ENCODE measurements at regions not wholly inside any gene's neighbourhood (a gene's known extent, or its start where the extent isn't known, plus 50 kb on each side); places are given as distances from the start of the nearest gene placed in this dataset.

DNA sequence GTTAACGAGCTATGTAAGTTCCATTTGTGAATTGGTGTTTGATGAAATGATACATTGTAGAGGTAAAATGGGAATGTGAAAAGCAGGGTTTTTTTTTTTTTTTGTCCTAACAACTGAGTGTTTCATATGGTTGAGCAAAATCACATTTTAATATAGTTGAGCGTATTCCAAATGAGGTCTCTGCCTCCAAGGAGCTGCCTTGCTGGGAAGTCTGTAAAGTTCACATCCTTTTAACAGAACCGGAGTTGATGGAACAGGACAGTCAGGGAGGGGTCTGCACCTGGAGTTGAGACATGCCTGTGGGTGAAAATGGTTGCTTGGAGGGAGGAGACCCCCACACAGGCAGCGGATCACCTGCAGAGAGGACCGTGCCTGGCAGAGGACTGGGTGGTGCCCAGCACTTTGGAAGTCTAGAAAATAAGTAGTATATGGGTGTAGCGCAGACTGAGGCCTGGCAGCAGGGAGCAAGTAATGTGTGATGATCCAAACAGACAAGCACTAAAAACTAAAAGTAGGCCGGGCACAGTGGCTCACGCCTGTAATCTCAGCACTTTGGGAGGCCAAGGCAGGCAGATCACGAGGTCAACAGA, 75.2 kb upstream of the UBAC2 start:
- no peak for DNase-seq

- no peak for DNase-seq
These were observed 73.8 kb upstream of the UBAC2 start for GRCh38 chr13:99126821-99127220.

GRCh38 chr13:99129050-99129449, 71.6 kb upstream of the UBAC2 start:
- DNase-seq = no peak

GRCh38 chr13:99129951-99130350, 70.7 kb upstream of the UBAC2 start:
- no peak for DNase-seq

- no peak for DNase-seq
These were observed 69.2 kb upstream of the UBAC2 start for GRCh38 chr13:99131410-99131809.

DNA sequence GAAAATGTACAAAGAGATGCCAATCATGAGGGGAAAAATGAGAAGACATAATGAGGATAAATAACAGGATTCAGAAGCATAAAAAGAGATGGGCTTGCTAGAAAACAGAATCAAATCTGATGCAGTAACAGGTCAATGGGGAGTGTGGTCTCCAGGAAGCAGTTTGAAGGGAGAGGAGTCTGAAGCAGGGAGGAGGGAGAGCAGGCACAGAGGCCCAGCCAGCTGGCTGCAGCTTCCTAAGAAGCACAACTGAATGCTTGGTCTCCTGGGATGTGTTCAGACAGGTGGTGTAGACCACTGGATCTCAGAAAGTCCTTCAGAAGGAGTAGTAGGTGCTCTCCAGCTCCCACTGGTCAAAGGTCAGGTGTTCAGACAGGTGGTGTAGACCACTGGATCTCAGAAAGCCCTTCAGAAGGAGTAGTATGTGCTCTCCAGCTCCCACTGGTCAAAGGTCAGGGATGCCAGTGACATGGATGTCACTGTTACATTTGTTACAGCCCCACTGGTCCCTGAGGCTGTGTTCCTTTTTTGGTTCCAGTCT, 68.3 kb upstream of the UBAC2 start:
- no peak for DNase-seq

GRCh38 chr13:99133230-99133629, 67.4 kb upstream of the UBAC2 start:
- DNase-seq = no peak

GRCh38 chr13:99133848-99134247, 66.8 kb upstream of the UBAC2 start:
- DNase-seq = no peak

DNA sequence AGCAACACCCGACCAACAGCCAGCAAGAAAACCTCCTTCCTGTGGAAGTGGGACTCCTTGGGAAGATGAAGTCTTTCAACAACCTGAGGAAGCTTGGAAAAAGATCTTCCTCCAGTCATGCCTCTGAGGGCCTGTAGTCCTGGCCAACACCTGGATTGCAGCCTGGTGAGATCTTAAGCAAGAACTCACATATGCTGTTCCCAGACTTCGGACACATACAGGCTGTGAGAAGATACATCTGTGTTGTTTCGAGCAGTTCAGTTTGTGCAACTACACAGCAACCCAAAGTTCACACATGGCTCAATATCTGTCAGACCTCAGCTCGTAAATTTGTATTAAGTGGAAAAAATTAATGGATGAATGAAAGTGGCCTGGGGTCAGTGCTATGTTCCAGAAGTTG, 65.1 kb upstream of the UBAC2 start:
- no peak for DNase-seq

GRCh38 chr13:99136427-99136954, 64.2 kb upstream of the UBAC2 start:
- no peak for DNase-seq

- DNase-seq = no peak
These were observed 59.8 kb upstream of the UBAC2 start for GRCh38 chr13:99140831-99141230.

- no peak for DNase-seq
These were observed 56.8 kb upstream of the UBAC2 start for GRCh38 chr13:99143904-99144303.

DNA sequence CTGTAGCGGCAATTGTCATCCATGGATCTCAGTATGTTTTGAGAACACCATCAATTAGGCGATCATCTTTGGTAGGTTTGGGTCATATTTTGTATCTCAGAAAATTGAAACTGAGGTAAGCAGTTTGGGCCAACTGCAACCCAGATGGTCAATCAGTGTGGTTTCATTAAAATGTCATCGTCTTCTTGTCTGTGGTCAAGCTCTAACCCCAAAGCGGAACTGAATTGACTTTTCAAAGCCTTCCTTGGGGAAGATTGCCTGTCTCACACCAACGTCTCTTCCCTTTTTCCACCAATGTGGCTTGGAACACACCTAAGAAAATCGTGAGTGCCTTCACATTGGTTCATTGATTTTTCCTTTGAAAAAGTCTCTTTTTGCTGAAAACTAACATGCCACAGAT, 56.3 kb upstream of the UBAC2 start:
- DNase-seq = no peak

GRCh38 chr13:99145461-99145860, 55.2 kb upstream of the UBAC2 start:
- no peak for DNase-seq

- DNase-seq = no peak
These were observed 49.9 kb upstream of the UBAC2 start for GRCh38 chr13:99150575-99151361.
